ENCODE measurements at regions not wholly inside any gene's neighbourhood (a gene's known extent, or its start where the extent isn't known, plus 50 kb on each side); places are given as distances from the start of the nearest gene placed in this dataset.
"Not testable (repeated sequence)": the region's sequence is repeated elsewhere in the genome, so short reads cannot be mapped to it uniquely, and the experiment has no call there.

GRCh38 chr18:4797002-4797685 lies 342.0 kb upstream of the DLGAP1 start:
- FAIRE-seq, result no peak
- DNase-seq (ENCODE audit: insufficient read length, low spot score), result no peak

GRCh38 chr18:4789506-4789905 lies 334.4 kb upstream of the DLGAP1 start:
- FAIRE-seq (no peak), DNase-seq (ENCODE audit: insufficient read length, low spot score) (no peak)

GRCh38 chr18:4781873-4782272 lies 326.8 kb upstream of the DLGAP1 start:
- DNase-seq (ENCODE audit: insufficient read length, low spot score) (no peak), FAIRE-seq (no peak)

GRCh38 chr18:4765401-4765800 lies 310.3 kb upstream of the DLGAP1 start:
- FAIRE-seq (no peak), DNase-seq (ENCODE audit: insufficient read length, low spot score) (no peak)

GRCh38 chr18:4762330-4762729 lies 307.2 kb upstream of the DLGAP1 start:
- FAIRE-seq, result no peak
- no peak for DNase-seq (ENCODE audit: insufficient read length, low spot score)

- DNase-seq (ENCODE audit: insufficient read length, low spot score), result no peak
- no peak for FAIRE-seq
Measured at GRCh38 chr18:4758980-4759379, 303.9 kb upstream of the DLGAP1 start.

- DNase-seq (ENCODE audit: insufficient read length, low spot score) (no peak), FAIRE-seq (no peak)
Measured at GRCh38 chr18:4755848-4756247, 300.7 kb upstream of the DLGAP1 start.

- not testable (repeated sequence) for FAIRE-seq; DNase-seq (ENCODE audit: insufficient read length, low spot score)
Measured at GRCh38 chr18:4753151-4753550, 298.0 kb upstream of the DLGAP1 start.

GRCh38 chr18:4751523-4751922 lies 296.4 kb upstream of the DLGAP1 start:
- no peak for FAIRE-seq
- no peak for DNase-seq (ENCODE audit: insufficient read length, low spot score)

- no peak for DNase-seq (ENCODE audit: insufficient read length, low spot score)
- no peak for FAIRE-seq
Measured at GRCh38 chr18:4750393-4751346, 295.6 kb upstream of the DLGAP1 start.

- no peak for FAIRE-seq
Measured at GRCh38 chr18:4748975-4749374, 293.9 kb upstream of the DLGAP1 start.

GRCh38 chr18:4734903-4735302 lies 279.8 kb upstream of the DLGAP1 start:
- FAIRE-seq (no peak), DNase-seq (ENCODE audit: insufficient read length, low spot score) (no peak)

More at GRCh38 chr18:4748975-4749374, 293.9 kb upstream of the DLGAP1 start:
- no peak for DNase-seq (ENCODE audit: insufficient read length, low spot score)

GRCh38 chr18:4734021-4734420 lies 278.9 kb upstream of the DLGAP1 start:
- FAIRE-seq (no peak), DNase-seq (ENCODE audit: insufficient read length, low spot score) (no peak)

- DNase-seq (ENCODE audit: insufficient read length, low spot score) (no peak), FAIRE-seq (no peak)
Measured at GRCh38 chr18:4721545-4721944, 266.4 kb upstream of the DLGAP1 start.

- DNase-seq (ENCODE audit: insufficient read length, low spot score), result no peak
- no peak for FAIRE-seq
Measured at GRCh38 chr18:4720518-4720917, 265.4 kb upstream of the DLGAP1 start.

- FAIRE-seq (no peak), DNase-seq (ENCODE audit: insufficient read length, low spot score) (no peak)
Measured at GRCh38 chr18:4705894-4706293, 250.8 kb upstream of the DLGAP1 start.

GRCh38 chr18:4704781-4705180 lies 249.7 kb upstream of the DLGAP1 start:
- no peak for FAIRE-seq

GRCh38 chr18:4691836-4692235 lies 236.7 kb upstream of the DLGAP1 start:
- DNase-seq (ENCODE audit: insufficient read length, low spot score), result no peak
- FAIRE-seq, result no peak

More at GRCh38 chr18:4704781-4705180, 249.7 kb upstream of the DLGAP1 start:
- no peak for DNase-seq (ENCODE audit: insufficient read length, low spot score)

GRCh38 chr18:4678685-4679084 lies 223.6 kb upstream of the DLGAP1 start:
- DNase-seq (ENCODE audit: insufficient read length, low spot score); FAIRE-seq: not testable (repeated sequence)

GRCh38 chr18:4677006-4677405 lies 221.9 kb upstream of the DLGAP1 start:
- no peak for DNase-seq (ENCODE audit: insufficient read length, low spot score)
- FAIRE-seq, result no peak

- DNase-seq (ENCODE audit: insufficient read length, low spot score) (no peak), FAIRE-seq (no peak)
Measured at GRCh38 chr18:4672162-4672561, 217.1 kb upstream of the DLGAP1 start.

- no peak for FAIRE-seq
- no peak for DNase-seq (ENCODE audit: insufficient read length, low spot score)
Measured at GRCh38 chr18:4658804-4659203, 203.7 kb upstream of the DLGAP1 start.
